GM21390 (cell line): ENCODE measurements at regions not wholly inside any gene's neighbourhood (a gene's known extent, or its start where the extent isn't known, plus 50 kb on each side); places are given as distances from the start of the nearest gene placed in this dataset.

Source experiments
- ATAC-seq: cut with Tn5 transposase; IDR thresholded peaks from one replicate; pipeline ENCODE4 v1.9.1; 2021; ENCODE audit not compliant: unreplicated experiment

DNA sequence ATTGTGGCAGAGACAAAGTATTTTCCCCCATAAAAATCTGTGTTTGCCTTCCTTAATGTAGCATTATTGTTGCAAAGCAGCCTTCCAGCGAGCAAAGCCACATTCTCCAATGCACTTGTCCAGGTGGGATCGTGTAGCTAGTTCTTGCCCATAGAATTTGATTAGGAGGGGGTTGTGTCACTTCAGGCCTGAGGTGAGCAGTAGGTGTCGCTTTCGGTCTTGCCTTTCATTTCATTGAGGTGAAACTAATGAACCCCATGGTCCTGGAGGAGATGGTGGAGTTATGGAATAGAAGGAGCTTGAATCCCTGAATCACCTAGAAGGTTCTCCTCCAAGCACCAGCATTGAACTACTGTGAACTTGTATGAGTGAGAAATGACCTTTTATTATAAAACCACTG is 318.9 kb upstream of the PBX1 start:
- ATAC-seq, result no peak

DNA sequence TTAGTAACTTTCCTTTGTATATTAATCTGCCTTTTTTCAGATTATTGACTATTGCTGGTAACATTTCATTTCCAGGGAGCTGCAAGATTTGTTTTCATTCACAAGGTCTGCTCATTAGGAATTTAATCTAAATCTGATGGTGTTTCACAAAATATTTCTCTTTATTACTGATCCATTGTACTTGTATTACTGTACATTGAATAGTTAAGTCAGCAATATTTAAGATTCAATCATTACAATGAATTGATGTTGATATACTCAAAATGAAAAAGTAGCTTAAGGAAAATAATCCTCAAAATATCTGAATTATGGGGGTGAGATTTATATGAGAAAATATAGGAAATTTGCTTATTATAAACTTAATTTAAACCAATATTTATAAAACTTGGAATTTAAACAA is 308.6 kb upstream of the PBX1 start:
- ATAC-seq, result no peak

DNA sequence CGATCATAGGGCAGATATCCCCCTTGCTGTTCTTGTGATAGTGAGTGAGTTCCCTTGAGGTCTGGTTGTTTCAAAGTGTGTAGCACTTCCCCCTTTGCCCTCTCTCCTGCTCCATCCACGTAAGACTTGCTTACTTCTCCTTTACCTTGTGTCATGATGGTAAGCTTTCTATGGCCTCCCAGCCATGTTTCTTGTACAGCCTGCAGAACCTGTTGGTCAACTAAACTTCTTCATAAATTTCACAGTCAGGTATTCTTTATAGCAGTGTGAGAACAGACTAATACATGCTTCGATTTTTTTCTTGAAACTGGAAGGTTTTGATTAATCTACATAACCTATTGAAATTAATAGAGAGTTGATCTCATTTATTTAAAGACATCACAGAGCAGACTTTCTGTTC is 302.5 kb upstream of the PBX1 start:
- no peak for ATAC-seq

DNA sequence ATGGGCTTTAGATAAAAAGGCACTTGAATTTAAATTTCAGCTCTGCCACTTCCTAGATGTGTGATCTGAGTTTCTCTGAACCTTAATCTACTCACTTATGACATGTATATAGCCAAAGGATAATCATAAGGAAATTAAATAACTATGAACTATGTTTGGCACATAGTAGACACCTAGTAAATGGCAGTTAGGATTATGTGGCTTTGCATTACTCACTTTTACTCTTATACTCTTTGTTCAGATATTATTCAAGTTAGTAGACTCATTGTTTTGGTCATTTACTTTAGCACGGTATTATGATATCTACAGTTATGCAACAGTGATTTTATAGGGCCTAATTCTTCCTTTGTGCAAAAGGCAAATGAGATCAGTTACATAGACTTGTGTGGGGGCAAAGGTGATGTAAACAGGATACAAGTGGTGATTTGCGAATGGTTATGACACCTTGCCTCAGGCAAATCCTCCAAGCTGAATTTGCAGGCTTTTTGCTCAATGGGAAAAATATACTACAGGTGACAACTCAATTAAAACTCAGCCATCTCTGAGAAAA is 297.2 kb upstream of the PBX1 start:
- ATAC-seq, result no peak

DNA sequence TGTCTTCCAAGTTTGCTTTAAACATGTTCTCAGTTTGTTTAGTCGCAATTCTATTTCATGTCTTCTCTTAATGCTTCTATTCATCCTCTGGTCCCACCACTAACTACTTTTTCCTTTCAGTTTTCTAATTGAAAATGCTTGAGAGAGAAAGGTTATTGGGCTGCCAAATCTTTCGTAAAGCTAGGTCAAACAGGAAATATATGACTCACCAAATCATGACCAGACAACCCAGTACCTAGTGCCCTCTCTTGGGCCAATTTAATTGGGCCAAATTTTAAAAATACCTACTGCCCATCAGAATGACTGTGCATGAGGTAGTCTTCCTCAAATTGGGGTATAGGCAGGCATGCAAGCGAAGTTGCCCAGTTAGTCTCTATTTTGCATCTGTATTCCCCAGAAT is 295.4 kb upstream of the PBX1 start:
- no peak for ATAC-seq

DNA sequence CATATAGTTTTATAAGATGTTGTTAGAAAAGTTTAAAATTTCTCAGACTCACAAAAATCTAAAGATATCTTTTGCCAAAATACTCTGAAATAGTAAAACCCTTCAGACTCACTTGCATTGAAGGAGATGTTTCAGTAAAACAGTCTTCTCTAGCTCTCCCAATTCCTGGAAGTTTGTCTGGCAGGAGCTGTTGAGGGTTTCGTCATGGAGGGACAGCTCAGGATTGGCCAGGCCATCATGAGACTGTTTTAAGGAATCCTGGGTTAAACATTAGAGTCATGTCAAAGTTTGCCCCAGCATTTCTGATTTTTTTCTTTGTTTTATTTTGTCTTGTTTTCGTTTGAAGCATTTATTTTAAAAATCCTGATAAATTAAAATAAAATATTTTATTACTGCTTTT is 293.8 kb upstream of the PBX1 start:
- no peak for ATAC-seq

DNA sequence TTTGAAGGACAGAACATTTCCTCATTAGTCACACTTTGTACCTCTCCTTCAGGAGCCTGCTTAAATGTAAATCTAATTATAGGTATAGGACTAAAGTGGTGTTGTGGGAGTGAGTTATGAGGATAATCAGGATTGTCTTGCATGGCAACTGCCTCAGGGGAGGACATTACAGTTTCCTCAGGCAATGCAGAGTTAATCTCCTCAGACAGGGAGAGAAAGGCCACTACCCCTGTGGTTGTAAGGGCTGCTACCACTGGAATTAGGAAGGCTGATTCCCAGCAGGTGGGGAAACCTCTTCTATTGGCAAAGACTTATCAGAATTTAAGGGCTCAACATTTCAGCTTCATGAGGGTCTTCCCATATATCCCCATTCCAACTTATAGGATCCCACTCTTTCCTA is 286.8 kb upstream of the PBX1 start:
- ATAC-seq, result no peak

DNA sequence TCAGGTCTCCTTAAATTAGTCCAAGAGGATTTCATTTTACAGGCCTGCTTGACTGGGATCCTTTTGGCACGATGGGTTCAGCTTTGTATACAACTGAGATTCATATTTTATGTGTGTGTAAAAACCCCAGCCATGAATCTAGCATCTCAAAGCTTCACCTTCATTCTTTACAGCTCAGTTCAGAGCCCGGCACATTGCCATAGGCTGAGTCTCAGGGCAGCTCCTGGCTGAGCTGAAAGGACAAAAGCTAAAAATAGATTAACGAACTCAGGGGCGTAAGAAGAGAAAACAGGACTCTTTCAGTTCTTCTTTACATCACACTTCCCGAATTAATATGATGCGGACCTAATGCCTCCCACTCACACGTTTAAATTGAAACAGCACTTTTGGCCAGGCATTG is 262.8 kb upstream of the PBX1 start:
- ATAC-seq, result no peak

DNA sequence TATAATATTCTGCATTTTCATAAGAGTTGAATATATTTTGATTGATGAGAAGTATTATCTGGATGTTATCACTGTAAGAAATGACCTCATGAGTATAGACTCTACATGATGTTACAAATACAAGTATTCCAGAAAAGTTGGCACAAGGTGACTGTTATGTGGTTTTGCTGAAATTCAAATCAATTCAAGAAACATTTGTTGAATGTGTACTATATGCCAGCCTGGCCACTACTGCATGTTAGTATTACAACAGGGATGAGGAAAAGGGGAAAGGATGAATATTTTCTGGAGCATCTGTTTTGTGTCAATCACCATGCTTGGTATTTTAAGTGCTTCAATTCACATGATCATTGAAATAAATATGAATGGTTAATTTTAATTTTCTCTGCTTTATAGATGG is 250.9 kb upstream of the PBX1 start:
- ATAC-seq, result no peak

DNA sequence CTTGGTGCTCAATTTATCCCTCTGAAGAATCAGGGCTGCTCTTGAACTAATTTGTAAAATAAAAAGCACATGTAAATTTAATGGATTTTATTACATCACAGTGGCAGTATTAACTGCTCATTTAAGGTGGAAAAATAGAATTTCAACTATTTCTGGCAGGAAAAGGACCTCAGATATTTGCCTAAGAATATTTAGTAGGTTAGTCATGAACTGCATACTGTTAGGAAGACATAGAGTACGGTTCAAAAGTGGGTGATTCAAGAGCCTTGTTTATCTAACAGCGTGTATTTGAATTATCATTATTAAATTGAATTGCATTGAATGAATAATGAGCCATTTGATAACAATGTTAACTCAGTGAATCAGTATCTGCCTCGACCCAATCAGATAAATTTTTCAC is 248.8 kb upstream of the PBX1 start:
- ATAC-seq, result no peak

DNA sequence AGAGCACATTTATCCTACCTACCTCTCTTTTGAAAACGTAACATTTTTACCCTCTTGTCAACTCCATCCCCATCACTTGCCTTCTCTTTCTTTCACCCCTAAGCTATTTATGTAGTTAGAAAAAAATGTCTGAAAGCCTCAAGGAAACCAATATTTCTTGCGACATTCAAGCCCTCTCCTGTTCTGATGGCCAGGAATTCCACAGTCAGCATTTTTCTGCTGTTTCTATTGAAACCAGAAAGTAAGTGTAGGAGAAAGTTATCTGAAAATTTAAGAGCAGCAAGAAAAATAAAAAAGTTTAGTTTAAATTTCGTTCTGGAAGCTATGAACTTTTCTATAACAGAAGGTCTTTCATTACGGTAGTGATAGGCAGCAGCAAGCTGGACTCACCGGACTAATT is 247.6 kb upstream of the PBX1 start:
- no peak for ATAC-seq

DNA sequence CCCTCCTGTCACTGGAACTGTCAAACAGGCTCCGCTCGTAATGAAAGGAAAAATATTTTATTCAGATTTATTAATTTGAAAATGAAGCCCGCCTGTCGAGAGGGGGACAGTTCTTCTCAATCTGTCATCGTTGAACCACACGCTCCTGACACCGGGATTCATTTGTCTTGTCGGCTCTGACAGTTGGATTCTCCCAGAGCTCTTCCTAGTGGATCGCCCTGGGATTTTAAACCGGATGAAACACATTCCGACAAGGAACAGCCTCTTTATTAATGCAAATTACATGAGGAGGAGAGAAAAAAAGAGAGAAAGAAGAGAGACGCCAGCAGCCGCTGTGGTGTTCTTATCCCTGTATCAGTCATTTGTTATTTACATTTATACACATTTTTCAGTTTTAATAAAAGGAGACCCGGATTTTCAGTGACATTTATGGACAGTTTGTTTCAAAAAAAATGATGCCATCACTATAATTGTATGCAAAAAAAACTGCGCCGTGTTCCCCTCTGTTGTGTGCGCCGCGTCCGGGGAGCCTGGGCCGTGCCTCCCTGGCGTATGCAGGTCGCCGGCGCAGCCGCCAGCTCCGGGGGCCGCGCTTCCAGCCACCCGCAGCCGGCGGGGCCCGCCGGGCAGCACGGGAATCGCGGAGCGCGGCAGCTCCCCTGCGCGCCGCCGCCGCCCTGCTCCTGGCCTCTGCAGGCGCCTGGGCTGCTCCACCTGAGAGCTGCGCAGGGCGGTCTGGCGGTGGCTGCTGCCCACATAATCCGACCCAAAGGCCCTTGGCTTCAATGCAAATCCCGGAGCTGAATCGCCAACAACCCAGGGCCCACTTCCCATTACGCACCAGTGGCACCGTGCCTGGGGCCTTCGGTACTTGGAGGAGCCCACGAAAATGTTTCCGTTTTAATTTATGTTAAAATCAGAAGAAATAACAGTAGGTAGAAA is 237.9 kb upstream of the PBX1 start:
- no peak for ATAC-seq

DNA sequence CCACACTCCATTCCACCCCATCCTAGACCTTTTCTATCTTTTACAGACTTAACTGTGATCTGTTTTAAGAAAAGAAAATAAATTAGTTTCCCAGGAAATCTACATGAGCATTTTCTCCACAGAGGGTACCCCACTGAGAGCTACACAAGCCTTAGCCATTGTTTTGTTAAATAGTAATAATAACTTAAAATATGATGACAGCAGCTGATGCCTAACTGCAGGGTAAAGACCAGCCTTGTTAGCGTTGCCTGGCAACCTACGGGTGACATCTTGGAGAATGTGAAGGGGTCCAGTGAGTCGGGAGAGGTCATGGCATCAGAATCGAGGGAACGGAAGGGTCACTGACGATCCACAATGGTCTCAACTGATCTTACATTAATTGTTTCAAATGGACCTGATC is 233.2 kb upstream of the PBX1 start:
- ATAC-seq, result no peak

DNA sequence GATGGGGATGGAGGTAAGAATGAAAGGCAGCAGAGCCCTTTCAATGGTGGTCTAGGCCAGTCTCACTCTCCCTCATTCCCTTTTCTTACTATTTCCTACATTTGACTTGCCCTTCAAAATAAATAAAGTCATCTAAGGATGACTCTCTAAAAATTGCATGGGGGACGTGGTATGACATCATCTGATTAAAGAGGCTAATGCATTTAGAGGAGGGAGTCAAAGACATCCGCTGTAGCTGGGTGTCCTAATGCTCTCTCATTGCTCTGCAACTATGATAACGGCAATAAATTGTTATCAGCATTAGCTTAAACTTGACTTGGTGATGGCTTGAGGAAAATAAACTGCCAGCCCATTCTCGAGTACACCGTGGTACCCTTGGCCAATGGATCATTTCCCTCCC is 225.6 kb upstream of the PBX1 start:
- ATAC-seq, result no peak

DNA sequence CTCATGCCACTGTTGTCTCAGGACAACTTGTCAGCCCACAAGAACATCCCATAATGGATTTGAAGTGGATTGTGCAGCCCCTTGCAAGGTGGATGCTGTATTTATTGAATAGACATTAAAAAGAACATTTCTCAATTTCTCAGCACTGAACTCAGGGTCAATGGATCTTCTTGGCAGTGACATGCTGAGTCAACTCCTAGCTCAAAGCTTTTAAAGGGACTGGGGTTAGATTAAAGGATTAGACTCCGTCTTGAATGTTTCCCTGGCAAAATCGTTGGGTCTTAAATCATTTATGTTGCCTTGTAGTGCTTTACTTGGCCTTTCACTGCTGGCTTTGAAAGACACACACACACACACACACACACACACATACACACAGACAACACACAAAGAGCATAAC is 221.6 kb upstream of the PBX1 start:
- ATAC-seq, result no peak

DNA sequence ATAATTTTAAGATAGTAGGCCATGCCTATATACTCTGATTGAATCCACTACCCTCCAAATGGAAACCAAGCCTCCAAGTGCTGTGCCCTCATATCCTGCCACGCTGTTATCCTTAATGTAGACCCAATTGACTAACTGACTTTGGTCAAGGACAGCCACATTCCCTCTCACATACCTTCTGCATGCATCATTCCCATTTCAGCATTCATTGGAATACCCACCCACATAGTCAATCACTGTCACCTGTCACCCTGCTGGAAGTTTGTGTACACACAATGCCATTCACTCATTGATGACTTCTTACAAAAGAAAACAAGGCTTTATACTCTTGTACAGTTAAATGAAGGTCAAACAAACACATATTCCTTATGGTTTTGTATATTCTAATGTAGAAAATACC is 221.1 kb upstream of the PBX1 start:
- no peak for ATAC-seq

DNA sequence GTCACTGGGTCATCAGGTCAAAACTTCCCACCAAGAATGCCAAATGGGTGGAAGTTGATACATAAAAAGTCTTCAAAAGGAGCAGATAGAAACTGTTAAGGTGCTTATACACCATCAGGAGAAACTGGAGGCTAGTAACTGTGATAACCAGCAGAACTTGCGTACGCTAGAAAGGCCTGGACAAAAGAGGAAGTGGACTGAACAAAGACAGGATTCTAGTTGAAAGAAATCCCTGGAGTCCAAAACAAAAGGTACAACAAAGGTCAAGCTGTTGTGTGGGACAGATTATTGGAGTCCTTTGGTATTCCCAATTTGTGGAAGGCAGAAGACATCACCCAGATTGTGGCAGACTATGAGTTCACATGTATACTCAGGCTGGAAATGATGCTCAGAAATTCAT is 215.8 kb upstream of the PBX1 start:
- ATAC-seq, result no peak

DNA sequence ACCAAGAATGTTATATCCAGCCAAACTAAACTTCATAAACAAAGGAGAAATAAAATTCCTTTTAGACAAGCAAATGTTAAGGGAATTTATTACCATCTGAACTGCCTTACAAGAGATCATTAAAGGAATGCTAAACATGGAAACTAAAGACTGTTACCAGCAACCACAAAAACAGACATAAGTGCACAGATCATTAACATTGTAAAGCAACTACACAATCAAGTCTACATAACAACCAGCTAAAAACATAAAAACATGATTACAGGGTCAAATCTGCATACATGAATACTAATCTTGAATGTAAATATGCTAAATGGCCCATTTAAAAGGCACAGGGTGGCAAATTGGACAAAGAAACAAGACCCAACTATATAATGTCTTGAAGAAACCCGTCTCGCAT is 211.0 kb upstream of the PBX1 start:
- no peak for ATAC-seq

DNA sequence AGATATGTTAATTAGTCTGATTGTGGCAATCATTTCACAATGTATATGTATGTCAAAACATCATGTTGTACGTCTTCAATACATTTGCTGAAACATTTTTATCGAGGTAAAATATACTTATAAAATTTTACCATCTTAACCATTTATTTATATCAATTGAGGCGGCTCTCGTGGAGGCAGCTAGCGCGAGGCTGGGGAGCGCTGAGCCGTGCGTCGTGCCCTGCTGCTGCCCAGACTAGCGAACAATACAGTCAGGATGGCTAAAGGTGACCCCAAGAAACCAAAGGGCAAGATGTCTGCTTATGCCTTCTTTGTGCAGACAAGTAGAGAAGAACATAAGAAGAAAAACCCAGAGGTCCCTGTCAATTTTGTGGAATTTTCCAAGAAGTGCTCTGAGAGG is 202.5 kb upstream of the PBX1 start:
- ATAC-seq, result no peak

DNA sequence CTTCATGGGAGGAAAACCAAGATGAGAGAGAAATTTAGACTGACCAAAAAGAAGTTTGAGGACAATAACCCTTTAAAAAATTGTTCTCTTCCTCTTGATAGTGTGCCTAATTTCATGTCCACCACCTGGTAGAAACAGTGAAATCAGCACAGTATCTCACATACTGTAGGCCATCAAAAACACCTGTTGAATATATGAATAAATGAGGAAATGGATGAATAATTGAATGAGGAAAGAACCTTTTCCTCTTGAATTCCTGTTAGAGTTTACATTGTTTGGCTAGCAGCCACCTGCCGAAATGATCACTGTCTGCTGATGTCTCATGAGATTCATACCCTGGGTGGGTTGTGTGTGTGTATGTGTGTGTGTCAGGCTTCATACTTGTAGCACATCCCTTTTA is 198.7 kb upstream of the PBX1 start:
- ATAC-seq, result no peak

DNA sequence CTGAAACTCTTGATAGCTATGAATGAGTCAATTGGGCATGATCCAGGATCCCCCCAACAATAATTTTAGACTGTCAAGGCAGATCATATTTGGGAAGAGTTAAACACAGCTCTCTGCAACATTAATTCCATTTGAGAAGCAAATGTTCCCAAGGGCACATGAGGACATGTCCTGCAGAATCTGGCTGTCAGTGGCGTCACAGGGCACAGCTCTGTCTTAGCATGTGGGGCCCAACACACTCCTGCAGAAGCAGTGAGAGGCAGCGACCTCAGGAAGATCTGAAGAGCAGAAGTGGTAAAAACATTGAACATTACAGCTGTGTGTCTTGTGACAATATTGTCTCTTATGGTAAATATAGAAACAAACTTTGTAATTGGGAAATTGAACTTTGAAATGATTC is 197.1 kb upstream of the PBX1 start:
- ATAC-seq, result no peak

DNA sequence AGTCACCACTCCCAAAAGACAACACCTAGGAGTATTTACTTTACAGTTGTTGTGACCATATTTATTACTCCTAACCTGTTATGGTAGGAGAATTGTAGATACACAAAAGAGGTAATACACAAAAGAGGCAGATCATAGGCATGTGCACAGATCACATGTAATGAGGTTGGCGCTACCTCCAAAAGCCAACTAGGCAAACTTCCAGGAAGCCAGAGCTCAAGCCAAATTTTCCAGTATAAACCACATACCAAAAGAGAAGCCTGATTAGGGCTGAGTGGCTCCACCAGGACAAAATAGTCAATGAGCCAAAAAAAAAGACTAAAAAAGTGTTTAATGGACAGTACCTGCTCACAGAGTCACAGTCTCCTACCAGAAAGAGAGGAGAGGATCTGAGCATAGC is 195.0 kb upstream of the PBX1 start:
- ATAC-seq, result no peak

DNA sequence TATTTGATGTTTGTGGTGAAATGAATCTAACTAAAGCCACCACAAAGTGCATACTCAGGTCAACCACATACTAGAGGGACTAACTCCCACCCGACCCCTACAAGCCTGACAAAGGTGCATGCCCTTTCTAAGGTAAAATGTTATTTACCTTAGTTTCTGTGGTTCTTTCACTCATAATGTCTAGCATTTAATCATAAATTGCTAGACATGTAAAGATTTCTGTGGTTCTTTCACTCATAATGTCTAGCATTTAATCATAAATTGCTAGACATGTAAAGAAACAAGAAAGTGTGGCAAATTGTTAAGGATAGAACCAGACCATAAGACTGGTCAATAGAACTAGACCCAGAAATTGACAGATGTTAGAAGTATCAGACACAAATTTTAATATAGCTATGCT is 193.0 kb upstream of the PBX1 start:
- no peak for ATAC-seq
